ENCODE measurements at regions not wholly inside any gene's neighbourhood (a gene's known extent, or its start where the extent isn't known, plus 50 kb on each side); places are given as distances from the start of the nearest gene placed in this dataset.

DNA sequence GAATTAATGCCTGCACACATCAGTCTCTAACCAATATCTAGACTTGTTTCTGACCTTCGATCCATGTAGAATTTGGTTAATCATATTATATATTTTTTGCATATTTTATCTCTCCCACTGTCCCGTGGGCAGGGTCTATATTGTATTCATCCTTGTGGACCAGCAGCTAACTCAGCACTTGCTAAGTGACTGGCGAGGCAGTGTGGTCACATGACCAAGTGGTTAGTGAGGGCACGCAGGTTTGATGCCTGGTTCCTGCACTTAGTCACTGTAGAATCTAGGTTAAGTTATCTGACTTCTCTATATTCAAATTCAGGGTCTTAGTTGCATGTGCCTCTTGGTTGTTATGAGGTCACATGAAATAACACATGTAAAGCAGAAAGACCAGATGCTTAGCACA, 120.5 kb downstream of the UBE2U start:
- DNase-seq (ENCODE audit: extremely low spot score, unreplicated experiment) = no peak
- Mint-ChIP-seq H3K4me3 (ENCODE audit: unreplicated experiment) (no peak overlapping the region), H3K27ac (ENCODE audit: unreplicated experiment) (no peak overlapping the region), H3K27me3 (ENCODE audit: unreplicated experiment) (peaks cover 21% of the 10 kb centered on the region), H3K9me3 (ENCODE audit: unreplicated experiment) (no peaks in the 10 kb centered on the region), H3K36me3 (ENCODE audit: unreplicated experiment) (no peaks in the 10 kb centered on the region), H3K4me1 (ENCODE audit: unreplicated experiment) (no peaks in the 10 kb centered on the region)
- TF ChIP-seq, protein P1, sequence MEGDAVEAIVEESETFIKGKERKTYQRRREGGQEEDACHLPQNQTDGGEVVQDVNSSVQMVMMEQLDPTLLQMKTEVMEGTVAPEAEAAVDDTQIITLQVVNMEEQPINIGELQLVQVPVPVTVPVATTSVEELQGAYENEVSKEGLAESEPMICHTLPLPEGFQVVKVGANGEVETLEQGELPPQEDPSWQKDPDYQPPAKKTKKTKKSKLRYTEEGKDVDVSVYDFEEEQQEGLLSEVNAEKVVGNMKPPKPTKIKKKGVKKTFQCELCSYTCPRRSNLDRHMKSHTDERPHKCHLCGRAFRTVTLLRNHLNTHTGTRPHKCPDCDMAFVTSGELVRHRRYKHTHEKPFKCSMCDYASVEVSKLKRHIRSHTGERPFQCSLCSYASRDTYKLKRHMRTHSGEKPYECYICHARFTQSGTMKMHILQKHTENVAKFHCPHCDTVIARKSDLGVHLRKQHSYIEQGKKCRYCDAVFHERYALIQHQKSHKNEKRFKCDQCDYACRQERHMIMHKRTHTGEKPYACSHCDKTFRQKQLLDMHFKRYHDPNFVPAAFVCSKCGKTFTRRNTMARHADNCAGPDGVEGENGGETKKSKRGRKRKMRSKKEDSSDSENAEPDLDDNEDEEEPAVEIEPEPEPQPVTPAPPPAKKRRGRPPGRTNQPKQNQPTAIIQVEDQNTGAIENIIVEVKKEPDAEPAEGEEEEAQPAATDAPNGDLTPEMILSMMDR (IDR thresholded peaks at IDR 0.05) = no peak

DNA sequence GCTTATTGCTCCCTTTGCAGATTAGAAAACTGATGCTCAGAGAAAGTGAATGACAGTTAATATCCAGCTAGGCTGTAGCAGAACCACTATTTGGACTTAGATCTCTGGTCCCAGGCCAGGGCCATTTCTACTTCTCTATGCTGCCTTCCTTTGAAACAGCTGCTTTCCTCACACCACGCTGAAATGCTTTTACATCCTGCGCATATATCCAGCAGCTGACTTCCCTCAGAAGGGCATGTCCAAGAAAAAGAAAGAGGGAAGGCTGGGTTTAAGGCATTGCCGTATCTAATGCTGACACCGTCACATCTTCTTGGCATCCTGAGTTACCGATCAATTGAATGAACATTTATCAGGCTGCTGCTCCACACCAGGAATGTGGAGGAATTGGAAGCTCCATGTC, 122.4 kb downstream of the UBE2U start:
- no peaks in the 10 kb centered on the region for H3K36me3 Mint-ChIP-seq (ENCODE audit: unreplicated experiment)
- no peaks in the 10 kb centered on the region for H3K4me1 Mint-ChIP-seq (ENCODE audit: unreplicated experiment)
- DNase-seq (ENCODE audit: extremely low spot score, unreplicated experiment) = no peak
- no peaks in the 10 kb centered on the region for H3K9me3 Mint-ChIP-seq (ENCODE audit: unreplicated experiment)
- TF ChIP-seq, protein P1 (IDR thresholded peaks at IDR 0.05) = no peak
- H3K27ac Mint-ChIP-seq (ENCODE audit: unreplicated experiment) = no peak overlapping the region
- H3K4me3 Mint-ChIP-seq (ENCODE audit: unreplicated experiment) = no peak overlapping the region
- H3K27me3 Mint-ChIP-seq (ENCODE audit: unreplicated experiment) = peaks cover 27% of the 10 kb centered on the region

DNA sequence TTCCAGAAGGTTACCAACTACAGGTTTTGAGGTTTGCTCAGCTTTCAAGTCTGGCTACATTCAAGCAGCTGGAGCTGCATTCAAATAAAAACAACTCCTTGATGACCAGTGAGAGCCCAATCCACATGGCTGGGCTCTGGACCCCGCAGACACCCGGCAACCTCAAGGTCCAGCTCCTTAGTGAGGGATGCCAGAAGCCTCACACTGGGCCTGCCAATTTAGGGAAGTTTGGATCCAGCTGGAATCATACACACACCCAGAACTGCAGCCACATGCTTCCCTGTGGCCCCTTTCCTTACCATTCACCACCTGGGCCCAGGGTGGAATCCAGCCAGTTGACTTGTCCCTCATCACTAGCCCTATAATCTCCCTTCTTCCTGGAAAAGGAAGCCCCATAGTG, 123.7 kb downstream of the UBE2U start:
- TF ChIP-seq, protein P1 (IDR thresholded peaks at IDR 0.05) = no peak
- Mint-ChIP-seq H3K36me3 (ENCODE audit: unreplicated experiment) (no peaks in the 10 kb centered on the region), H3K9me3 (ENCODE audit: unreplicated experiment) (no peaks in the 10 kb centered on the region), H3K27ac (ENCODE audit: unreplicated experiment) (no peak overlapping the region), H3K27me3 (ENCODE audit: unreplicated experiment) (peaks cover 36% of the 10 kb centered on the region), H3K4me1 (ENCODE audit: unreplicated experiment) (no peaks in the 10 kb centered on the region), H3K4me3 (ENCODE audit: unreplicated experiment) (no peak overlapping the region)
- no peak for DNase-seq (ENCODE audit: extremely low spot score, unreplicated experiment)

DNA sequence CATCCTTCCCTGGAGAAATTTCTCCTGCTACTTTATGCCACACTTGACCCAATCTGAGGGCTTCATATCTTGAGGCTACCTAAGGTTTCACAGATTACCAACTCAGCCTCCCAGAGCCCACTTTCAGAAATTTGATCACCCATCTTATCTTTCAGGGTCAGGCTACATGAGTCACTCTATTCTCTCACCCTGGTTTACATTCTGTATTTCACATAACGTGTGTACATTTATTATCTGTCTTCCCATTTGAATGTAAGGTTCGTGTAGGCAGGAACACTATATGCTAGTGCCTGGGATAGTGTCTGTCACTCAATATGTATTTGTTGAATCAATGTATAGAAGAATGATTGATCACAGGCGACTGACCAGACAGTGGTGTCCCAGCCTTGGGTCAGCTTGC, 124.8 kb downstream of the UBE2U start:
- TF ChIP-seq, protein P1 (IDR thresholded peaks at IDR 0.05) = no peak
- no peaks in the 10 kb centered on the region for H3K9me3 Mint-ChIP-seq (ENCODE audit: unreplicated experiment)
- no peak for DNase-seq (ENCODE audit: extremely low spot score, unreplicated experiment)
- H3K4me1 Mint-ChIP-seq (ENCODE audit: unreplicated experiment) = no peaks in the 10 kb centered on the region
- H3K36me3 Mint-ChIP-seq (ENCODE audit: unreplicated experiment) = no peaks in the 10 kb centered on the region
- peaks cover 38% of the 10 kb centered on the region for H3K27me3 Mint-ChIP-seq (ENCODE audit: unreplicated experiment)
- H3K4me3 Mint-ChIP-seq (ENCODE audit: unreplicated experiment) = no peak overlapping the region
- no peak overlapping the region for H3K27ac Mint-ChIP-seq (ENCODE audit: unreplicated experiment)

- TF ChIP-seq, protein P1 (IDR thresholded peaks at IDR 0.05) = no peak
- no peak overlapping the region for H3K4me3 Mint-ChIP-seq (ENCODE audit: unreplicated experiment)
- peaks cover 49% of the 10 kb centered on the region for H3K27me3 Mint-ChIP-seq (ENCODE audit: unreplicated experiment)
- no peak for DNase-seq (ENCODE audit: extremely low spot score, unreplicated experiment)
- no peaks in the 10 kb centered on the region for H3K36me3 Mint-ChIP-seq (ENCODE audit: unreplicated experiment)
- H3K27ac Mint-ChIP-seq (ENCODE audit: unreplicated experiment) = no peak overlapping the region
- H3K4me1 Mint-ChIP-seq (ENCODE audit: unreplicated experiment) = no peaks in the 10 kb centered on the region
- H3K9me3 Mint-ChIP-seq (ENCODE audit: unreplicated experiment) = no peaks in the 10 kb centered on the region
Measured at GRCh38 chr1:64330839-64331238, 127.4 kb downstream of the UBE2U start.

Data from osteocyte (in vitro differentiated cells).